Hepatocyte (in vitro differentiated cells): ENCODE measurements at regions not wholly inside any gene's neighbourhood (a gene's known extent, or its start where the extent isn't known, plus 50 kb on each side); places are given as distances from the start of the nearest gene placed in this dataset.
A peak's percentile ranks its signal among the peaks of the same experiment; 100 is the strongest.

Experiments
- DNase-seq: peaks from one replicate; pipeline ENCODE4 v3.0.0-alpha.2; 2016; ENCODE audit warnings: low spot score
- H2AFZ ChIP-seq: fragments of 200-600 bp; sonication (generic); 2 replicates; pipeline ENCODE4 v1.6.0; 2016; ENCODE audit warnings: antibody characterized with exemption, mild to moderate bottlenecking
- H3K27ac ChIP-seq: fragments of 200-600 bp; sonication (generic); 2 replicates; pipeline ENCODE4 v1.5.1; 2016; ENCODE audit warnings: mild to moderate bottlenecking
- H3K27me3 ChIP-seq: fragments of 200-600 bp; sonication (generic); 2 replicates; pipeline ENCODE4 v1.6.1; 2016
- H3K36me3 ChIP-seq: fragments of 200-600 bp; sonication (generic); replicated peaks from 2 replicates; pipeline ENCODE4 v1.5.1; 2016; ENCODE audit warnings: low read depth; ENCODE audit not compliant: insufficient read depth
- H3K4me1 ChIP-seq: fragments of 200-600 bp; sonication (generic); 2 replicates; pipeline ENCODE4 v1.5.1; 2016; ENCODE audit warnings: mild to moderate bottlenecking, moderate library complexity; ENCODE audit not compliant: insufficient read depth
- H3K4me2 ChIP-seq: fragments of 200-600 bp; sonication (generic); 2 replicates; pipeline ENCODE4 v1.6.0; 2016
- H3K4me3 ChIP-seq: fragments of 200-600 bp; sonication (generic); 2 replicates; pipeline ENCODE4 v1.5.1; 2016; ENCODE audit warnings: mild to moderate bottlenecking
- H3K79me2 ChIP-seq: fragments of 200-600 bp; sonication (generic); 2 replicates; pipeline ENCODE4 v1.6.0; 2017; ENCODE audit warnings: mild to moderate bottlenecking
- H3K9me2 ChIP-seq: fragments of 200-600 bp; sonication (generic); replicated peaks from 2 replicates; pipeline ENCODE4 v1.6.0; 2017; ENCODE audit warnings: mild to moderate bottlenecking; ENCODE audit not compliant: insufficient read depth
- H3K9me3 ChIP-seq: fragments of 200-600 bp; sonication (generic); 2 replicates; pipeline ENCODE4 v1.5.1; 2016; ENCODE audit warnings: low read depth, mild to moderate bottlenecking
- H4K20me1 ChIP-seq: fragments of 200-600 bp; sonication (generic); 2 replicates; pipeline ENCODE4 v1.6.0; 2016; ENCODE audit warnings: mild to moderate bottlenecking; ENCODE audit not compliant: insufficient read depth, poor library complexity, severe bottlenecking
- CTCF ChIP-seq: fragments of 200-600 bp; sonication (generic); IDR thresholded peaks from 2 replicates; pipeline ENCODE4 v1.5.1; 2016; ENCODE audit warnings: antibody characterized with exemption, mild to moderate bottlenecking; ENCODE audit not compliant: poor library complexity
- EZH2 ChIP-seq: fragments of 200-600 bp; sonication (generic); IDR thresholded peaks from 2 replicates; pipeline ENCODE4 v1.6.1; 2016; ENCODE audit warnings: antibody characterized with exemption, mild to moderate bottlenecking, borderline replicate concordance
- EZH2phosphoT487 ChIP-seq: fragments of 200-600 bp; sonication (generic); IDR thresholded peaks from one replicate; pipeline ENCODE4 v1.6.1; 2018; ENCODE audit warnings: antibody characterized with exemption, mild to moderate bottlenecking, low read depth, moderate library complexity; ENCODE audit not compliant: unreplicated experiment, severe bottlenecking
- WGBS: methylation state at CpG from one replicate; pipeline ENCODE4 v1.1.6; 2016; ENCODE audit warnings: low lambda C conversion rate; ENCODE audit errors: missing lambda C conversion rate; 5-methylcytosine and 5-hydroxymethylcytosine counted together

GRCh38 chr2:47226132-47226922 is 50.0 kb upstream of the CALM2 start:
- H3K36me3 ChIP-seq, result no peaks in the 10 kb centered on the region
- peak overlapping the region; percentile 50 for H3K4me2 ChIP-seq
- peaks cover 29% of the 10 kb centered on the region for H3K4me1 ChIP-seq
- WGBS, result 50% methylated on average over 4 of the region's 4 CpGs
- peak overlapping the region; percentile 97 for H3K27ac ChIP-seq
- TF ChIP-seq EZH2phosphoT487, result no peak
- no peak for TF ChIP-seq CTCF
- no peak for TF ChIP-seq EZH2
- H2AFZ ChIP-seq, result no peak overlapping the region
- no peak overlapping the region for H3K4me3 ChIP-seq
- no peaks in the 10 kb centered on the region for H3K9me2 ChIP-seq
- no peaks in the 10 kb centered on the region for H4K20me1 ChIP-seq
- no peaks in the 10 kb centered on the region for H3K27me3 ChIP-seq
- peak; percentile 44 for DNase-seq
- H3K9me3 ChIP-seq, result no peaks in the 10 kb centered on the region
- H3K79me2 ChIP-seq, result no peaks in the 10 kb centered on the region
